SHP77 (cell line): ENCODE measurements at regions not wholly inside any gene's neighbourhood (a gene's known extent, or its start where the extent isn't known, plus 50 kb on each side); places are given as distances from the start of the nearest gene placed in this dataset.
"Not testable (repeated sequence)": the region's sequence is repeated elsewhere in the genome, so short reads cannot be mapped to it uniquely, and the experiment has no call there.

Source experiments
- DNase-seq, 2 experiments: peaks; one replicate each; lab custom pipeline; 2025; lab: John Stamatoyannopoulos, UW

DNA sequence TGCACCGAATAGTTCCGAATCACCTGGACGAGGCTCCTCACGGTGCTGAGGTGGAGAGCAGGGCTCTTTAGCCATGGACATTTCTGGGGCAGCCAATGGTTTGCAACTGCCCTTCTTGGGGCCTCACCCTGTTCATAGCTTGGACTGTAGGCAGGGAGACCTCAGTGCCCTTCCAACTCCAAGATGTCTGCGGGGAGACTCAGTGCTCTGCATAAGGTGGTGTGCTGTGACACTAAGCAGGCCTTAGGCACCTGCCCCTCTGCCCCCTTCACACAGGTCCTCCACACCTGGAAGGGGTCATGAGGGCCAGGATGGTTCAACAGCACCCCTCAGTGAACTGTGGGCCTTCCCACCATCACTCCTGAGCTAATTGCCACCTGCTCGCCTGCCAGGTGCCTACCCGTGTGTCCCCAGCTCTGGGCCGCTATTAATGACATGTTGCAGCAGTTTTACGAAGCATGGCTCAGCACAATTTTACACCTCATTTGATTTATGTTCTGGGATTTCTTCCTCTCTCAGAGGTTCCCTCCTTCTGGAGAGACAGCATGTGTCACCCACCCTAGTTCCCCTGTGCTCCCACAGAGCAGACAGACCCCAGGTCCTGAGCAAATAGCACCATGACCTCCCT lies 101.2 kb upstream of the SMAD3 start:
- DNase-seq: no peak

DNA sequence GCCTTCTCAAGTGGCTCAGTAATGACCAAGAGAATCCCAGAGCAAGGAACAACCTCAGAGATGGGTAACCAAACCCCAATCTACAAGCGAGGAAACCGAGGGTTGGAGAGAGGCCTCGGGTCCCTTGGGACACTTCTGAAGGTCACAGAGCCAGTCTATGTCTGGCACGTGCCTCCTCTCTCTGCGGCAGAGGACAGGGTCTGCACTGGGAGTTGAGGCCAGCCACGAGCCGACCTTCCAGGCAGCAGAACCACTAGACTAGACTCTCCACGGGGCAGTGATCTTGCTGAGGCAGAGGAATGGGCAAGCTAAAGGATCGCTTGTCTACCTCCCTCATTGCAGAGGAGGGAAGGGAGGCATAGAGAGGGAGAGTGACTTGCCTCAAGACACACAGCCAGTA lies 100.6 kb upstream of the SMAD3 start:
- no peak for DNase-seq

DNA sequence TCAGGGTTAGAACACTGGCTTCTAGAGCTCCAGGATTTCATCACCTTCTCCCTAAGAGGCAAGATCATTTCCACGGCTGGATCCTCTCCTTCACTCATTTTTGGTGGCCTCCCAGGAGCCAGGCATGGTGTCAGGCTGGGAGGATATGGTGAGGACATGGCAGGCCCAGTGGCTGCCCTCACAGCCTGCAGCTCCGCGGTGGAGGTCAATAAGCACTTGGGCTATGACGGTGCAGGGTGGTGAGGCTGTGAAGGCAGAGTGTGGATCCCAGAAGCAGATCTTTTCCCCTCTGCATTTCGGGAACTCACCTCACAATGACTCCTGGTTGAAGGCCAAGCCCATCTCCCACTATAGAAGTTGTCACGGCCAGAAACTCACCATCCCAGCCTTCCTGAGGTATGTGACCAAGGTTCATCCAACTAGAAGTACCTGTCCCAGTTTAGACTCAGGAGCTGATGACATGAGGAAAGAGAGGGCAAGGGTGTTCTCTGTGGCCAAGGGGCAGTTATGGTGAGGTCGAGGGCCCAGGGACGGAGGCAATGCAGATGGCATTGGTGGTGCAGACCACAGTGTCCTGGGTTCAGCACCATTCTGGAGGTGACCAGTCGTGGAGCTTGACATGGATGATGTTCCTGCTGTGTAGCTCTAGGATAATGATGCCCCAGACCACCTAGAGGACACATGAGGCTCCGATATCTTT lies 100.1 kb upstream of the SMAD3 start:
- DNase-seq: no peak

DNA sequence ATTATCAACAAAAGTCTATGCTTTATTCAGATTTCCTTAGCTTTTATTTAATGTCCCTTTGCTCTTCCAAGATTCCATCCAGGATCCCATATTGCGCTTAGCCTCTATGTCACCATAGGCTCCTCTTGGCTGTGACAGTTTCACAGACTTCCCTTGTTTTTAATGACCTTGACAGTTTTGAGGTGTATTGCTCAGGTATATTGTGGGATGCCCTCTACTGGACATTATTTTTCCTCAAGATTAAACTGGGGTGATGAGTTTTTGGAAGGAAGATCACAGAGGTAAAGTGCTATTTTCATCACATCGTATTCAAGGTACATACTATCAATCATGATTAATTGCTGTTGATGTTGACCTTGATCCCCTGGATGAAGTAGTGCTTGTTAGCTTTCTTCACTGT lies 99.1 kb upstream of the SMAD3 start:
- DNase-seq: no peak

DNA sequence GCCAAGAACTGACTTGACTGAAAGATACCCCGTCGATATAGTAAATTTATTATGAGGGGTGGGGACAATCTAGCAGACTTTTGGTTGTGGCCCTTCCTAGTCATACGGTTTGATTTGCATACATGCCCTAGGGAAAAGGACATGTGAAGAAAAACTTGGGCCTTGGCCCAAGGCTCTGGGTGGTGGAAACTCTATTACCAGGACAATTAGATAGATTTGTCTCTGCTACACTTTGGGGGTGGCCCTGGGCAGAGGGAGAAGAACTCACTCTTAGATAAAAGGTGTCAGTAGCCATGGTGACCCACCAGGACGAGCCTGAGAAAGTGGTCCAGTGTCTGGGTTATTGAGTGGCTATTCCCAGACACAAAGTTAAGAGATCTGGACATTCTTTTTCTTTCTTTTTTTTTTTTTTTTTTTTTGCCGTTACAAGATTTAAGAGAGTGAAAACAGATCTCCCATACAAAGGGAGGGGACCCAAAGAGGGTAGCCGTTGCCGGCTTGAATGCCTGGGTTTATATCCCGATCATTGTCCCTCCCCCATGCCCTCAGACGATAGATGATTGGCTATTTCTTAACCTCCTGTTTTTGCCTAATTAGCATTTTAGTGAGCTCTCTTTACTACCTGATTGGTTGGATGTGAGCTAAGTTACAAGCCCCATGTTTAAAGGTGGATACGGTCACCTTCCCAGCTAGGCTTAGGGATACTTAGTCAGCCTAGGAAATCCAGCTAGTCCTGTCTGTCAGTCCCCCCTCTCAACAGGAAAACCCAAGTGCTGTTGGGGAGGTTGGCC lies 96.4 kb upstream of the SMAD3 start:
- no peak for DNase-seq

DNA sequence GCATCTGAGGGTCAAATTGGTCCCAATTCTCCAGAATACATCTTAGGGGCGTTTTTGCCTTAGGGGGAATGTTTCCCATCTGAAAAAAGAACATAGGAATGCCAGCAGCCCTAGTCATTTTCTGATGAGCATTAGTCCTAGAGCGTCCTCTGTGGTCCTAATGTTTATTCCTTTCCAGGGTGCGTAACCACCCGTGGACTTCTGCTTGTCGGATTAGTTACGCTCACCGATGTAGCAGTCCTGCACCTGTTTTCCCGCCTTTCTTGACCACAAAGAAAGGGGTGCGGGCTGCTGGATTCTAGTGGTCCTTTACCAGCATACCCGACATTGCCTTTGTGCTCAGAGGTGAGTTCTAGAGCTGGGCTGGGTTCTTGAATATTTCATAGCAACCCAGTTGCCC lies 91.3 kb upstream of the SMAD3 start:
- not testable (repeated sequence) for DNase-seq

DNA sequence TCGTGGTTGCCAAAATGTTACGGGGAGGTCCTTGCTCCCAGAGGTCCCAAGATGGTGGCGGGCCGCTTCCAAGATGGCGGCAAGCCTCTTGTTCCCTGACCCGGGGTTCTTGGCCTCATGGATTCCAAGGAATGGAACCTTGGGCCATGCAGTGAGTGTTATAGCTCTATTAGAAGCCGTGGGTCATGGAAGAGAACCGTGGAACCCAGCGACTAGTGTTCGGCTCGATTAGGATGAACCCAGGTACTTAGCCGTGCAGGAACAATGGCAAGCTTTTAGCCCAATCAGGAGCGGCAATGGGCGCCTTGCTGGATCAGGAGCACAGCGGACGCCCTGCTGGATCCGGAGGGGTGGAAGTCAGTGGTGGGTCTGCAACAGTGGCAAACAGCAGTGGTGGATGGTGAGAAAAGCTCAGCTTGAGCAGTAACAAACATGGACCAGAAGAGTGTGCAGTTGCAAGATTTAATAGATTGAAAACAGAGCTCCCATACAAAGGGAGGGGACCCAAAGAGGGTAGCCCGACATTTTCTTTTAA lies 89.2 kb upstream of the SMAD3 start:
- not testable (repeated sequence) for DNase-seq

DNA sequence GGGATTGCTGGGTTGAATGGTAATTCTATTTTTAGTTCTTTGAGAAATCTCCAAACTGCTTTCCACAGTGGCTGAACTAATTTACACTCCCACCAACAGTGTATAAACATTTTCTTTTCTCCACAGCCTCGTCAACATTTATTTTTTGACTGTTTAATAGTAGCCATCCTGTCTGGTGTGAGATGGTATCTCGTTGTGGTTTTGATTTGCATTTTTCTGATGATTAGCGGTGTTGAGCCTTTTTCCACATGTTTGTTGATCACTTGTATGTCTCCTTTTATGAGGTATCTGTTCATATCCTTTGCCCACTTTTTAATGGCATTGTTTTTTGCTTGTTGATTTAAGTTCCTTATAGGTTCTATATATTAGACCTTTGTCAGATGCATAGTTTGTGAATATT lies 85.1 kb upstream of the SMAD3 start:
- DNase-seq: not testable (repeated sequence)

DNA sequence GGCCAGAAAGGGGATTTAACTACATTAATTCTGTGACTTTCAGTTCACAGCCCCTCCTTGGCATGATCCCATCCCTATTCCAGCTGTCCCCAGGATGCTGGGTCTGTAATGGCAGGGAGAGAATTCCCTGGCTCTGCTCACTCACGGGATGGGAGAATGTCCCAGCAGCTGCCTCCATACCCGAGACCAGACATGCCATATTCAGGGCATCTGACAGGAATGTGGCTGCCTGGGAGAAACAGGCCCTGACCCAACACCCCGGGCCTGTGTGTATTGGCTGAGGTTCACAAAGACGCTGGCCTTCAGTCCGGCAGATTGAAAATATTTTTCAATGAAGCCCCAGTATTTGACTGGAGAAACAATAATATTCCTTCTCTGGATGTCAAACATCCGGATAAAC lies 83.6 kb upstream of the SMAD3 start:
- DNase-seq: no peak

DNA sequence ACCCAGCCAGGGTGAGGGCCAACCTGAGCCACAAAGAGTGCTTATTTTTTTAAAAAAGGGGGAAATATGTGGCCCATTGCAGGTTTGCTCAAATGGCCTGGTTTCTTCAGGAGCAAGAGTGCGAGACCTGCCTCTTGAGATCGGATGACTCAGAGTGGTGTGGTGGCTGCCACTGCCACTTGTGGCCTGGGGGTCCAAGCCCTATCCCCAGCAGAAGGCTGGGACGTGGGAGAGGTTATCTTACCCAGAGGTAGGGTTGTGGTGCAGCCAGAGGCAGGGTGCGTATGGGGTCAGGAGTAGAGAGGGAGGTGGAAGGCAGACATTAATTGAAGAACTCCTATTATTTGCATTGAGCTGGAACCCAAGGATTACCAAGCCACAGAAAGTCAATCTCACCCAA lies 83.2 kb upstream of the SMAD3 start:
- no peak for DNase-seq

DNA sequence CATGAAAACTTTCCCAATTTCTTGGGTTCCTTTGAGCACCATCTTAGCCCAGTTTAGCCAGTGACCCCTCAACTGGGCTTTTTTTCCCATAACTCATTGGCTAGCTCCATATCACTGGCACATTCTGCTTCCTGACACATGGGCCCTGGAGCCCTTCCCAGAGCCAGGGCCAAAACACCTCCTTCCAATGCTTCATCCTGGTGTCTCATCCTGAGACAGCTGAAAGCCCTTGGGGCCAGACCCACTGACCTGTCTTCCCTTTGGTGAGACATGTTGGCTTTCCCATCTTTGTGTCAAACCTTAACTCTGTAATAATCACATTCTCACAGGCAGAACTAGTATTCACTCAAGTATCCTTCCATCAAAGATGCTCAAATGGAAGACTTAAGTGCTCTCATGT lies 82.6 kb upstream of the SMAD3 start:
- no peak for DNase-seq

DNA sequence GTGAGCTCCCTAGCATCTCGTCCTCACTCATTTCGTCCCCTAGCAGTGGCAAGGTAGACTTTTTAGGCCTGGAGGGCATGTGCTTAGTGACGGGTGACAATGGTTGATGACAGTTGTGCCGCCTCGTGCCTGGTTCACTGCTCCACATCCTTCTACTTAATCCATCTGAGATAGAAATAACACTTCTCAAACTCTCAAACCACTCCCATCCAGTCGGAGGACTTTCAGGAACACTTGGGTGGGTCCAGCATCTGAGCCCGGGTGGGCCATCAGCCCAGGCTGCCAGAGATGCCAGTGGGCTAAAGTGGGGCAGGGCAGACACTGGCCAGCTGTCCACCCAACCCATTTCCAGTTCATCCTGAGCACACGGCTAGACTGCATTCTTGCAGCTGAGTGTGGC lies 79.7 kb upstream of the SMAD3 start:
- no peak for DNase-seq

DNA sequence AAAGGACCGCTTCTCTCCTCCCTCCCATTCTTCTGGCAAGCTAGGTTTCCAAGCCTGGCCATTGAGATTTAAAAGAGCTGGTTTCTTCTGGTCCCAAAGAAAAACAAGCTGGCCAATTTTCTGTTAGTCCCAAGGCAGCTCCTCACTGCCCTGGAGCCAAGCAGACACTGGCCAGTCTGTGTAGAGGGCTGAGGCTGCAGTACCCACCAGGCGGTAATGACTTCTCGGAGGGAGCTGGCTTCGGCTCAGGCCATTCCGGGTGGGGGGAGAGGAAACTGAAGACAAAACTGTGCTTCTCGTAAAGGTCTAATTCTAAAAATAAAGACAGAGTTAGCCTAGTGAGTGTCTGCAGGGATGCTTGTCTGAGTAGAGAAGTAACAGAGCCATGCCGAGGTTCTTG lies 78.5 kb upstream of the SMAD3 start:
- no peak for DNase-seq

DNA sequence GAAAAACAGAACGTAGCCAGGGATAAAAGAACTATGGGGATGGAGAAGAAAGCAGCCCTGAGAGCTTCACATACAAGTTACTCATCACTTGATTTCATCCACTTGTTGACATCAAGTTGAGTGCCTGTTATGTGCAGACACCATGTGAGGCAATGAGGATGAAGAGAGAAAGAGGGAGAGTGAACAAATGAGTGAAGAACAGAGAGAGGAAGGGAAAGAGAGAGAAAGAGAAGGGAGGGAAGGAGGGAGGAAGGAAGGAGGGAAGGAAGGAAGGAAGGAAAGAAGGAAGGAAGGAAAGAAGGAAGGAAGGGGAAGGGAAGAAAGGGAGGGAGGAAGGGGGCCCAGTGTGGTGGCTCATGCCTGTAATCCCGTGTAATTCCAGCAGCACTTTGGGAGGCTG lies 72.3 kb upstream of the SMAD3 start:
- DNase-seq: no peak

DNA sequence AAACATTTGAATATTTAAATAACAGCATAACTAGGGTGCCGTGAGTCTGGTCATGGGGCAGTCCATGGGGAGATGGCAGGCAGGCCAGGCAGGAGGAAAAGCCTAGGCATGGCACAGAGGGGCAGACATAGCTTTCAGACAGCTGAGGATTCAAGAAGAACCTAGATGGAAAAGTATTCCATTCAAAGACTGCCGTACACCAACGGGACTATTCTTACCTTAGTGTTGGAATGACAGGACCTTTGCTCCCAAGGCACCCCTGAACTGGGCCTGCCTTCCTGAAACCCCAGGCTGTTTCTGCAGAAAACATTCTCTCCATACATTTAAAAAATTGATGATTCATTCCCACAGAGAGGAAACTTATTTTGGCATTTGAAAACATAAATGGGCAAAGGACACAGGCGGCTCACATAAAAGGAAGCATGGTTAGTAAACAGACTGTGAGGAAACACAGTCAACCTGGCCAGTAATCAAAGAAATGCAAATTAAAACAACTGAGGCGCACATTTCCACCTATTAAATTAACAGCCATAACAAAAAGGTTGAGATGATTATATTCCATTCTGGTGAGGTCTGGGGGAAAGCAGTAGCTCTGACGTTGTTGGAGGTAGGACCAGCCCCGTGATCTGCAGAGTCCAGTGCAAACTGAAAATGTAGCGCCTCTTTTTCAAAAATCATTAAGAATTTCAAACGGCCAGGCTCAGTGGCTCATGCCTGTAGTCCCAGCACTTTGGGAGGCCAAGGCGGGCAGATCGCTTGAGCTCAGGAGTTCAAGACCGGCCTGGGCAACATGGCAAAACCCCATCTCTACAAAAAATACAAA lies 71.3 kb upstream of the SMAD3 start:
- DNase-seq: no peak

DNA sequence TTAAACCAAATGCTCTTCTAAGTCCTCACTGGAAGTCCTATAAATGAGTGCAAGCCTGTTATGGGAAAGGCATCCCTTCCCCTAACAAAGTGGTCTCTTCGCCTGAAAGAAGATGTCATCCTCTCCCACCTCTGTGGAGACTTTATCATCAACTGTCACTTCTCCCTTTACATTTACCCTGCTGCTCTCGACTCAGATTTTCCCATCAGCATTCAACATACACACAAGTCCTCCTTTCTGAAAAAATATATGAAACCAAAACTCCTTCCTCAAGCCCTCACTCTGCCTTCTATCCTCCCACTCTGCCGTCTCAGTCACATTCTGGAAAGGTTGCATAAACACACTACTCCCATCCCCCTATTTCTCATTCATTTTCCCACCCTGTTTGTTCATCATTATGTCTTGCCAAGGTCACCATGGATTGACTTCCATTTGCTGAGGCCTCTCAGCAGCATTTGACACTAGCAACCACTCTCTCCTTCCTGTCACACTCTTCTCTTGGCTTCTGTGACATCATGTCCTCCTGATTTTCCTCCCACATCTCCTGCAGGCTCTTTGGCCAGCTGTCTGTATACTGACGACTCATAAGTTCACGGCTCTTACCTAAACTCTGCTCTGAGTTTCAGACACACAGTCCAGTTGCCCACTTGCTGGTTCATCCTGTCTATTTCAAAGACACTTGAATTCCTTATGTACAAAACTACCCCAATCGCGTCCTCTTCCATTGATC lies 70.3 kb upstream of the SMAD3 start:
- DNase-seq: no peak

DNA sequence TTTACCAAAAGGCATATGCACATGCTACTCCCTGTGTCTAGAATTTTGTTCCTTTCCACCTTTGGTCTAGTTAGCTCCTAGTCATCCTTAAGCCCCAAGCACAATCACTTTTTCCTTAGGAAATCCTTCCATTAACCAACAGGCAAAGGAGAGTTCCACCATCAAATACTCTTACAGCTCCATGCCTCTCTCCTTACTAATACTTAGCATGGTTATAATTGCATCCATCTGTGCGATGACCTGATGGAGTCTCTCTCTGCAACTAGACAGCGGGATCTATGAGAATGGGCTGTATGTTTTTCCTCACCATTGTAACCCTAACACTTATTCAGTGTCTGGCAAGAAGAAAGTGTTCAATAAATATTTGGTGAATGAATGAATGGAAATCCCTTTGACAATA lies 69.3 kb upstream of the SMAD3 start:
- DNase-seq: no peak

DNA sequence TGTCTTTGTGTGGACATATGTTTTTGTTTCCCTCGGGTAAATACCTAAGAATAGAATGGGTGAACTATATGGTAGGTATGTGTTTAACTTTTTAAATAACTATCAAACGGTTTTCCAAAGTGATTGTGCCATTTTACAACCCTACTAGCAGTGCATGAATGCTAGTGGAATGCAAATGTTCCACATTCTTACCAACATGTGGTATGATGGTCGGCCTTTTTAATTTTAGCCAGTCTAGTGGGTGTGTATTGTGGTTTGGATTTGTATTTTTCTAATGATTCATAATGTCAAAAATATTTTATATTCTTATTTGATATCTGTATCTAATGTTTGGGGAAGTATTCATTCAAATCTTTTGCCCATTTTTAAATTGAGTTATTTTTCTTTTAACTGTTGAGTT lies 68.2 kb upstream of the SMAD3 start:
- DNase-seq: no peak

DNA sequence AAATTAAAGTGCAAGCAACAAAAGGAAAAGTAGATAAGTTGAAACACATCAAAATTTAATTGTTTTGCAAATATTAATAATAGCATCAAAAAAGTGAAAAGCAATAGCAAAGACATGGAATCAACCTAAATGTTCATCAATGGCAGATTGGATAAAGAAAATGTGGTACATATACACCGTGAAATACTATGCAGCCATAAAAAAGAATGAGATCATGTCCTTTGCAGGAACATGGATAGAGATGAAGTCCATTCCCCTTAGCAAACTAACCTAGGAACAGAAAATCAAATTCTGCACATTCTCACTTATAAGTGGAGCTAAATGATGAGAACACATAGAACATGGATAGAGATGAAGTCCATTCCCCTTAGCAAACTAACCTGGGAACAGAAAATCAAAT lies 67.2 kb upstream of the SMAD3 start:
- not testable (repeated sequence) for DNase-seq

DNA sequence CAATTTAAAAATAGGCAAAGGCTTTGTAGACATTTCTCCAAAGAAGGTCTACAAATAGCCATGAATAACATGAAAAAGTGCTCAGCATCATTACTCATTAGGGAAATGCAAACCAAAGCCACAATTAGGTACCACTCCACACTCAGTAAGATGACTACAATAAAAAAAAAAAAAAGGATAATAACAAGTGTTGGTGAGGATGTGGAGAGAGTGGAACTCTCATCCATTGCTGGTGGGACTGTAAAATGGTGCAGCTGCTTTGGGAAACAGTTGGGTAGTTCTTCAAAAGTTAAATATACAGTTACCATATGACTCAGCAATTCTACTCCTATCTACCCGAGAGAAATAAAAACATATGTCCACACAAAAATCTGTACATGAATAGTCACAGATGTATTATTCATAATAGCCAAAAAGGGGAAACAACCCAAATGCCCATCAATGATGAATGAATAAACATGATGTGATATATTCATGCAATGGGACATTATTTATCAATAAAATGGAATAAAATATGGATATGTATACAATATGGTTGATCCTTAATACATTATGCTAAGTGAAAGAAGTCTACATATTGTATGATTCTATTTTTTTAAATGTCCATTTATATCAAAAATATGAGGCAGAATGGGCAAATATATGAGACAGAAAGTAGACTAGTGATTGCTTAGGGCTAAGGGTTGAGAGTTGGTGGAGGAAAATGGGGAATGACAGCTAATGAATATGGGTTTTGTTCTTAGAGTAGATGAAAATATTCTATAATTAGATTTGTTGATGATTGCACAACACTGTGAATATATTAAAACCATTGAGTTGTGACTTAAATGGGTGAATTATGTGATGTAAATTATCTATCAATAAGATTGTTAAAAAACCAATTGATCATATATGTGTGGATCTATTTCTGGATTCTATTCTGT lies 66.1 kb upstream of the SMAD3 start:
- no peak for DNase-seq
